ENCODE measurements at regions not wholly inside any gene's neighbourhood (a gene's known extent, or its start where the extent isn't known, plus 50 kb on each side); places are given as distances from the start of the nearest gene placed in this dataset.

DNA sequence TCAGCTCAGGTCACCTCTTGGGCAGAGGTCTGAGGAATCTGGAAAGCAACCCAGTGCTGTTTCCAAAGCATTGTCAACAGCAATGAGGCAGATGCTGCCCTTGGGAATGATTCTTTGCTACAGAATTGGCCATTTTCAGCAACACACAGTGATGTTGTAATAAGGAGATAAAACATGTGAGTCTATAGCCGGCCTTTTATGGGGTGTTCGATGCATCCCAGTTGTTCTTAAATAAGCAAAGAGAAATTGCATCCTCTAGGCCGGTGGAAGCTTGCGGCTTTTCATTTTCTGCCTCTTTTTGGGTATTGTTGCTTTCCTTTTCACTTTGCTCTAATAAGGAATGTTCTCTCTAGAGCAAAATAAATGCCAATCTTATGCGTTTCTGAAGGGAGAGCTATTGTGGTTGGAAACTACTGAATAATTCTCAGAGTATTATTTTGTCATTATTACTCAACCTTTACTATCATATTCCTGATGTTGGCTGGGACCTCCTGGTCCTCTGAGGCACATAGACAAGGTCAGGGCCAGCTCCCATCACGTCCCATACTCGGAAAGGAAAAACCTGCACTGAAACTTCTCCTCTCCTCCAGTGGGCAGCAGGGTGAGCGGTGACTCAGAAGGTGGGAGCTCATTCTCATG is 214.2 kb downstream of the CDH26 start:
- TF ChIP-seq POLR2A (IDR thresholded peaks at IDR 0.05) (no peak), EP300 (IDR thresholded peaks at IDR 0.05) (no peak)
- TF ChIP-seq, protein P1, sequence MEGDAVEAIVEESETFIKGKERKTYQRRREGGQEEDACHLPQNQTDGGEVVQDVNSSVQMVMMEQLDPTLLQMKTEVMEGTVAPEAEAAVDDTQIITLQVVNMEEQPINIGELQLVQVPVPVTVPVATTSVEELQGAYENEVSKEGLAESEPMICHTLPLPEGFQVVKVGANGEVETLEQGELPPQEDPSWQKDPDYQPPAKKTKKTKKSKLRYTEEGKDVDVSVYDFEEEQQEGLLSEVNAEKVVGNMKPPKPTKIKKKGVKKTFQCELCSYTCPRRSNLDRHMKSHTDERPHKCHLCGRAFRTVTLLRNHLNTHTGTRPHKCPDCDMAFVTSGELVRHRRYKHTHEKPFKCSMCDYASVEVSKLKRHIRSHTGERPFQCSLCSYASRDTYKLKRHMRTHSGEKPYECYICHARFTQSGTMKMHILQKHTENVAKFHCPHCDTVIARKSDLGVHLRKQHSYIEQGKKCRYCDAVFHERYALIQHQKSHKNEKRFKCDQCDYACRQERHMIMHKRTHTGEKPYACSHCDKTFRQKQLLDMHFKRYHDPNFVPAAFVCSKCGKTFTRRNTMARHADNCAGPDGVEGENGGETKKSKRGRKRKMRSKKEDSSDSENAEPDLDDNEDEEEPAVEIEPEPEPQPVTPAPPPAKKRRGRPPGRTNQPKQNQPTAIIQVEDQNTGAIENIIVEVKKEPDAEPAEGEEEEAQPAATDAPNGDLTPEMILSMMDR (IDR thresholded peaks at IDR 0.05) = no peak

All from stomach (tissue), 4 donors.